Activated CD4-positive, alpha-beta T cell treated with anti-CD3 and anti-CD28 coated beads for 36 hours (primary cell): ENCODE measurements at regions not wholly inside any gene's neighbourhood (a gene's known extent, or its start where the extent isn't known, plus 50 kb on each side); places are given as distances from the start of the nearest gene placed in this dataset.

Source experiments
- ATAC-seq: fragments of 200-7000 bp; cut with Tn5 transposase; one replicate; pipeline ENCODE4 v1.10.0; 2021; ENCODE audit warnings: mild to moderate bottlenecking, moderate library complexity
- CTCF ChIA-PET: fragments of 350-600 bp; sonication (Branson Sonifier 250); formaldehyde crosslinking; loops from one replicate; lab custom pipeline; 2021; ENCODE audit warnings: antibody characterized with exemption; lab: Charles Lee
- POLR2A ChIA-PET: fragments of 350-600 bp; sonication (Branson Sonifier 250); formaldehyde crosslinking; loops from one replicate; lab custom pipeline; 2021; ENCODE audit warnings: antibody characterized with exemption, inconsistent platforms; lab: Charles Lee
- DNase-seq: peaks from one replicate; pipeline ENCODE4 v3.0.0-alpha.2; 2020
- H3K27ac Mint-ChIP-seq: one replicate; pipeline ENCODE4 v1.8.0; 2021; ENCODE audit warnings: mixed read lengths
- H3K27me3 Mint-ChIP-seq: one replicate; pipeline ENCODE4 v1.8.0; 2021; ENCODE audit warnings: mixed read lengths
- H3K36me3 Mint-ChIP-seq: one replicate; pipeline ENCODE4 v1.8.0; 2021; ENCODE audit warnings: low read depth, mixed read lengths
- H3K4me1 Mint-ChIP-seq: one replicate; pipeline ENCODE4 v1.8.0; 2021; ENCODE audit warnings: mixed read lengths
- H3K4me3 Mint-ChIP-seq: one replicate; pipeline ENCODE4 v1.8.0; 2021; ENCODE audit warnings: mild to moderate bottlenecking, moderate library complexity, mixed read lengths
- H3K9me3 Mint-ChIP-seq: one replicate; pipeline ENCODE4 v1.8.0; 2021; ENCODE audit warnings: low read depth, mixed read lengths
- intact Hi-C, 2 experiments: fragments of 100-400 bp; cut with DNase I in 1 of 2; cut with micrococcal nuclease in 1 of 2; formaldehyde crosslinking; loops; one replicate each; pipeline versions ENCODE4 v1.14.2 to v1.15.1; 2022 to 2024; cut with DNase I, micrococcal nuclease

DNA sequence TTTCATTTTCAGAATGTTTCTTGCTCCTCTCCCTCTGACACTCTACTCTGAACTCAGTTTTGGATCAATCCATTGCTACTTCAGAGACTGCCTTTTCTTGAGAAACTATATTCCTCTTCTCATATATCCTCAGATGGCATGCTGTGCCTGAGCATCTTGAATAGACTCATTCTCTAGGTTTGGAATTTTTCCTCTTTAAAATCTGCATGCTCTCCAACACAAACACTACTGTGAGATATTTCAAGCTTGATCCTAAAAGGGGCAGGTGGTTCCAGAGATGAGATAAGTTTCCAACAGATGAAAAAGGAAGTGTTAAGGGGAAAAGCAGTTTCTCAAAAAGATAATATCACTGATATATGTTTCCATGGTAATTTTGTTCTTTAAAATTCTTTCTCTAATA, 742.2 kb upstream of the EPHA6 start:
- Mint-ChIP-seq H3K27me3 (no peaks in the 10 kb centered on the region), H3K4me3 (no peak overlapping the region), H3K27ac (no peak overlapping the region), H3K4me1 (no peaks in the 10 kb centered on the region), H3K9me3 (peaks cover 9% of the 10 kb centered on the region), H3K36me3 (no peaks in the 10 kb centered on the region)
- ATAC-seq: no peak
- intact Hi-C loops: no loop called here
- ChIA-PET POLR2A (no interaction called here), CTCF (no interaction called here)
- no peak for DNase-seq

DNA sequence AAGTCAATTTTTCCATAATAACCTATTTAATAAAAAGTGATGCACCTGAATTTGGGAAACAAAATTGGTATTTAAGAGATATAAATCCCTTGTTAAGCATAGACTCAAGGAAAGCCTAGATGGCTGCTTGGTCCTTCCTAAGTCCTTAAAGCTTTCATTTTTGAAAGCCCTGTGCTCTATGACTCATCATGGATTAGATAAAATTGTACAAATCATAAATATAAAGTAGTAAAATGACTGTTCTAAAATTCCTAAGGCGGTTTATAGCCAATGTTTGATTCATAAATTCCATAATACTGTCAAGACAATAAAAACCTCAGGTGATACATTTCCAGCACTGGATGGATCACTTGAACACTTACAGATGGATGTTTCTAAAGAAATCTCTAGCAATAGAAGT, 730.8 kb upstream of the EPHA6 start:
- no peaks in the 10 kb centered on the region for H3K27me3 Mint-ChIP-seq
- H3K27ac Mint-ChIP-seq: no peak overlapping the region
- ATAC-seq (no peak), DNase-seq (no peak)
- no peaks in the 10 kb centered on the region for H3K4me1 Mint-ChIP-seq
- no peak overlapping the region for H3K4me3 Mint-ChIP-seq
- ChIA-PET CTCF (no interaction called here), POLR2A (no interaction called here)
- H3K36me3 Mint-ChIP-seq: no peaks in the 10 kb centered on the region
- intact Hi-C loops: no loop called here
- H3K9me3 Mint-ChIP-seq: peaks cover 3% of the 10 kb centered on the region

DNA sequence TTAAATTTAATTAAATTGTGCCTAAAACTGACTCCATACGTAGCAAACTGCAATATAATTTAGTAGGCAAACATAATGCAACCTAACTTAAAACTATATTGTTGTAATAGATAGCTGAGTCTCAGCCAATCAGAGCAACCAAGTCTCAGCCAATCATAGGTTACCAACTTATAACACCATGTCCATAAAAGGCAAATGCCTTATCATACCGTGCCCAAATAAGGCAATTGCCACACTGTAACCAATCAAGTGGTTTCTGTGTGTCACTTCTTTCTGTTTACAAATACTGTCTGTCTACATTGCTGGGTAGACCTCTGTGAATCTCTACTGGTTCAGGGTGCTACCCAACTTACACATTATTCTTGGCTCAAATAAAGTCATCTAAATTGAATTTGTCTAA, 728.4 kb upstream of the EPHA6 start:
- Mint-ChIP-seq H3K9me3 (peaks cover 3% of the 10 kb centered on the region), H3K4me3 (no peak overlapping the region), H3K27ac (no peak overlapping the region), H3K36me3 (no peaks in the 10 kb centered on the region), H3K27me3 (no peaks in the 10 kb centered on the region), H3K4me1 (no peaks in the 10 kb centered on the region)
- ChIA-PET CTCF (no interaction called here), POLR2A (no interaction called here)
- intact Hi-C loops: no loop called here
- DNase-seq (no peak), ATAC-seq (no peak)

DNA sequence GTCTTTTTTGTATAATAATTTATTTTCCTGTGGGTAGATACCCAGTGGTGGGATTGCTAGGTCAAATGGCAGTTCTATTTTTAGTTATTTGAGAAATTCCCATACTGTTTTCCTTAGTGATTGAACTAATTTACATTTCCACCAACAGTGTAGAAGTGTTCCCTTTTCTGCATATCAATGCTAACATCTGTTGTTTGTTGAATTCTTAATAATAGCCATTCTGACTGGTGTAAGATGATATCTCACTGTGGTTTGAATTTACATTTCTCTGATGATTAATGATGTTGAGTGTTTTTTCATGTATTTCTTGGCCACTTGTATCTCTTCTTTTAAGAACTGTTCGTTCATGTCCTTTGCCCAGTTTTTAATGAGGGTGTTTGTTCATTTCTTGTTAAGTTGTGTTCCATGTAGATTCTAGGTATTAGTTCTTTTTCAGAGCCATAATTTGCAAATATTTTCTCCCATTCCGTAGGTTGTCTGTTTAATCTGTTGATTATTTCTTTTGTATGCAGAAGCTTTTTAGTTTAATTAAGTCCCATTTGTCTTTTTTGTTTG, 713.3 kb upstream of the EPHA6 start:
- Mint-ChIP-seq H3K4me3 (no peak overlapping the region), H3K4me1 (no peaks in the 10 kb centered on the region), H3K36me3 (no peaks in the 10 kb centered on the region), H3K27me3 (no peaks in the 10 kb centered on the region), H3K9me3 (peaks cover 2% of the 10 kb centered on the region), H3K27ac (no peak overlapping the region)
- POLR2A ChIA-PET: no interaction called here
- no peak for DNase-seq
- ATAC-seq: no peak
- intact Hi-C loops: no loop called here
- CTCF ChIA-PET: no interaction called here

DNA sequence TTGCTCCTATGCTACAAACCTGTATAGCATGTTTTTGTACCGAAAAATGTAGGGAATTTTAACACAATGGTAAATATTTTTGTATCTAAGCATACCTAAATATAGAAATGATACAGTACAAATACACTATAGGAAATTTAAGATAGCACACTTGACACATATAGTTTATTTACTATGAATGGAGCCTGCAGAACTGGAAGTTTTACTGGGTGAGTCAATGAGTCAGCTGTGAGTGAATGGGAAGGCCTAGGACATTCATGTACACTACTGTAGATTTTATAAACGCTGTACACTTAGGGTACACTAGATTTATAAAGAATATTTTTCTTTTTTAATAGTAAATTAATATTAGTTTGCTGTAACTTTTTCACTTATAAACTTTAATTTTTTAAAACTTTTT, 707.7 kb upstream of the EPHA6 start:
- ChIA-PET POLR2A (interaction anchor here (0.6 kb wide), 1 partner anchor 774 kb away, joined by 3 read pairs; no protein-coding TSS in a partner anchor), CTCF (no interaction called here)
- no peak overlapping the region for H3K4me3 Mint-ChIP-seq
- no peak overlapping the region for H3K27ac Mint-ChIP-seq
- H3K27me3 Mint-ChIP-seq: no peaks in the 10 kb centered on the region
- no peaks in the 10 kb centered on the region for H3K36me3 Mint-ChIP-seq
- intact Hi-C loops: no loop called here
- no peaks in the 10 kb centered on the region for H3K4me1 Mint-ChIP-seq
- peaks cover 2% of the 10 kb centered on the region for H3K9me3 Mint-ChIP-seq
- ATAC-seq (no peak), DNase-seq (no peak)
